ENCODE measurements at regions not wholly inside any gene's neighbourhood (a gene's known extent, or its start where the extent isn't known, plus 50 kb on each side); places are given as distances from the start of the nearest gene placed in this dataset.

GRCh38 chr1:219732814-219733491 lies 120.0 kb upstream of the ZC3H11B start:
- no peak overlapping the region for H3K4me3 ChIP-seq (ENCODE audit: low read depth, poor library complexity, severe bottlenecking)
- intact Hi-C loops (cut with DNase I; ENCODE audit: low total_unique reads), result no loop called here
- TF ChIP-seq POLR2A (IDR thresholded peaks at IDR 0.05) (no peak), CTCF (IDR thresholded peaks at IDR 0.05) (no peak)
- no peak for DNase-seq (ENCODE audit: low spot score in 2 of 2)
- 58 to 63% methylated on average over 2 of the region's 2 CpGs for WGBS, 2 donors

- DNase-seq (ENCODE audit: low spot score in 2 of 2), result no peak
- WGBS, 2 donors, result 65 to 75% methylated on average over 2 of the region's 2 CpGs
- no peak for TF ChIP-seq CTCF (IDR thresholded peaks at IDR 0.05)
- no peak for TF ChIP-seq POLR2A (IDR thresholded peaks at IDR 0.05)
- H3K4me3 ChIP-seq (ENCODE audit: low read depth, poor library complexity, severe bottlenecking), result no peak overlapping the region
- intact Hi-C loops (cut with DNase I; ENCODE audit: low total_unique reads), result no loop called here
These were observed 118.9 kb upstream of the ZC3H11B start for GRCh38 chr1:219731771-219732170.

DNA sequence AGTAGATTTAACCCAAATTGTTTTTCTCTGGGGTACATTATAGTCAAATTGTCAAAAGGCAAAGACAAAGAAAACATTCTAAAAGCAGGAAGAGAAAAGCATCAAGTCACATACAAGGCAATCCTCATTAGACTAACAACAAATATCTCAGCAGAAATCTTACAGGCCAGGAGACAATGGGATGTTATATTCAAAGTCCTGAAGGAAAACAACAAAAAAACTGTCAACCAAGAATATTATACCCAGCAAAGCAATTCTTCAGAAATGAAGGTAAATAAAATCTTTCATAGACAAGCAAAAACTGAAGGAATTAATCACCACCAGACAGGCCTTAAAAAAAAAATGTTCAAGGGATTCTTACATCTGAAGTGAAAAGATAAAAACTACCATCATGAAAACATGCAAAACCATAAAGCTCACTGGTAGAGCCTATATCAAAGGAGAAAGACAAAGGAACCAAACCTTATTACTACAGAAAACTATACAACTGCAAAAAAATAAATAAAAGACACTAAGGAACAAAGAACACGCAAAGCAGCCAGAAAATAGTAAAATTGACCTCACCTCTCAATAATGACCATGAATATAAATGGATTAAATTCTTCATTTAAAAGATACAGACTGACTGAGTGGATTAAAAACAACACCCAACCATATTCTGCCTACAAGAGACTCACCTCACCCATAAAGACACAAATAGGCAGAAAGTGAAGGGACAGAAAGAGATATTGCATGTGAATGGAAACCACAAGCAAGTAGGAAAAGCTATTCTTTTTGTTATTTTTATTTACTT lies 113.8 kb upstream of the ZC3H11B start:
- 88% methylated on average over 1 of the region's 1 CpG for WGBS, 2 donors
- no peak overlapping the region for H3K4me3 ChIP-seq (ENCODE audit: low read depth, poor library complexity, severe bottlenecking)
- intact Hi-C loops (cut with DNase I; ENCODE audit: low total_unique reads), result no loop called here
- no peak for DNase-seq (ENCODE audit: low spot score in 2 of 2)
- no peak for TF ChIP-seq POLR2A (IDR thresholded peaks at IDR 0.05)
- no peak for TF ChIP-seq CTCF (IDR thresholded peaks at IDR 0.05)

- H3K4me3 ChIP-seq (ENCODE audit: low read depth, poor library complexity, severe bottlenecking), result no peak overlapping the region
- 88% methylated on average over 5 of the region's 5 CpGs for WGBS, 2 donors
- intact Hi-C loops (cut with DNase I; ENCODE audit: low total_unique reads), result no loop called here
- TF ChIP-seq POLR2A (IDR thresholded peaks at IDR 0.05) (no peak), CTCF (IDR thresholded peaks at IDR 0.05) (no peak)
- DNase-seq (ENCODE audit: low spot score in 2 of 2), result no peak
These were observed 111.5 kb upstream of the ZC3H11B start for GRCh38 chr1:219724440-219724839.

GRCh38 chr1:219717536-219717935 lies 104.6 kb upstream of the ZC3H11B start:
- TF ChIP-seq POLR2A (IDR thresholded peaks at IDR 0.05) (no peak), CTCF (IDR thresholded peaks at IDR 0.05) (no peak)
- DNase-seq (ENCODE audit: low spot score in 2 of 2), result no peak
- intact Hi-C loops (cut with DNase I; ENCODE audit: low total_unique reads), result no loop called here
- H3K4me3 ChIP-seq (ENCODE audit: low read depth, poor library complexity, severe bottlenecking), result no peak overlapping the region
- WGBS, 2 donors, result 93 to 94% methylated on average over 5 of the region's 5 CpGs

Measured in lower leg skin (tissue), 4 donors.